ENCODE measurements at regions not wholly inside any gene's neighbourhood (a gene's known extent, or its start where the extent isn't known, plus 50 kb on each side); places are given as distances from the start of the nearest gene placed in this dataset.
"Not testable (repeated sequence)": the region's sequence is repeated elsewhere in the genome, so short reads cannot be mapped to it uniquely, and the experiment has no call there.

DNA sequence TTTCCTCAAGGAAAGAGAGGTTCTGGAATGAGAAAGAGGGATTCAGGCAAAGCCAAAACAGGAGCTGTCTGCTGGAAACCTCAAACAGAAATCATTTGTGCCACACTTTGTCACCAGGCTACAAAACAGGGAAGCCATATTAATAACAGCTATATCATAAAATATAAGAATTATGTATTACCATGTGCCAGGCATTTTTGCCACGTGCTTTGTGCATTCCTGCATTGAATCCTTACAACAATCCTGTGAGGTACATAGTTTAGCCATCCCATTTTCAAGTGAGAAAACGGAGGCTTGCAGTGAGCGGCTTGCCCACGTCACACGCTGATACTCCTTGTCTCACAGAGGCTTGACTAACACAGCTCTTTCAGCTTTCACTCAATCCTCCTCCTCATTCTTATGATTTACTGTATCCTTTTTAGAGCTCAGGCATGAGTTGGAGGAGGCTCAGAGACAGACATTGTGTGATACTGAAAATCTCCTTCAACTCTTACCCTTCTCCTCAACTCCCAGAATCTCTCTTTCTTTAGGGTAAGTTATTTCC lies 148.4 kb upstream of the MEX3C start:
- no peak for DNase-seq (ENCODE audit: insufficient read length, low spot score)
- TF ChIP-seq, protein P1, sequence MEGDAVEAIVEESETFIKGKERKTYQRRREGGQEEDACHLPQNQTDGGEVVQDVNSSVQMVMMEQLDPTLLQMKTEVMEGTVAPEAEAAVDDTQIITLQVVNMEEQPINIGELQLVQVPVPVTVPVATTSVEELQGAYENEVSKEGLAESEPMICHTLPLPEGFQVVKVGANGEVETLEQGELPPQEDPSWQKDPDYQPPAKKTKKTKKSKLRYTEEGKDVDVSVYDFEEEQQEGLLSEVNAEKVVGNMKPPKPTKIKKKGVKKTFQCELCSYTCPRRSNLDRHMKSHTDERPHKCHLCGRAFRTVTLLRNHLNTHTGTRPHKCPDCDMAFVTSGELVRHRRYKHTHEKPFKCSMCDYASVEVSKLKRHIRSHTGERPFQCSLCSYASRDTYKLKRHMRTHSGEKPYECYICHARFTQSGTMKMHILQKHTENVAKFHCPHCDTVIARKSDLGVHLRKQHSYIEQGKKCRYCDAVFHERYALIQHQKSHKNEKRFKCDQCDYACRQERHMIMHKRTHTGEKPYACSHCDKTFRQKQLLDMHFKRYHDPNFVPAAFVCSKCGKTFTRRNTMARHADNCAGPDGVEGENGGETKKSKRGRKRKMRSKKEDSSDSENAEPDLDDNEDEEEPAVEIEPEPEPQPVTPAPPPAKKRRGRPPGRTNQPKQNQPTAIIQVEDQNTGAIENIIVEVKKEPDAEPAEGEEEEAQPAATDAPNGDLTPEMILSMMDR (IDR thresholded peaks at IDR 0.05; ENCODE audit: insufficient read depth, missing control alignments): no peak
- no peak for FAIRE-seq

DNA sequence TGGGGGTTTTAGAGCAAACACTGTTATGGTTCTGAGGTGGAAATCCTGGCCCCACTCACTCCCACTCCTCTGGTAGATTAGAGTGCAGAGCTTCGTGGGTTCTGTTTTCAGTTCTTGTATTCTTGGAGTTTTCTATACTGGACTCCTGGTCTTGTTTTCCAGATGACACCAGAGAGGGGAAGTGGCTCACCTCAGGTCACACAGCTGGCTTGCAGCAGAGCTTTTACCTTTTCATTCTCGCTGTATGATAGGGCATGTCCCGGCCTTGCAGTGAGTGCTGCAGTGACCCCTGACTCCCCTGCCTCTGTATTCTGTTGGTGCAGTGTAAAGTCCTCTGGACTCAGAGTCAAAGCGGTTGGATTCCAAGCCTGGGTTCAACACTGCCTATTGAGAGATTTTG lies 148.9 kb upstream of the MEX3C start:
- FAIRE-seq (no peak), DNase-seq (ENCODE audit: insufficient read length, low spot score) (no peak)
- TF ChIP-seq, protein P1 (IDR thresholded peaks at IDR 0.05; ENCODE audit: insufficient read depth, missing control alignments): no peak

DNA sequence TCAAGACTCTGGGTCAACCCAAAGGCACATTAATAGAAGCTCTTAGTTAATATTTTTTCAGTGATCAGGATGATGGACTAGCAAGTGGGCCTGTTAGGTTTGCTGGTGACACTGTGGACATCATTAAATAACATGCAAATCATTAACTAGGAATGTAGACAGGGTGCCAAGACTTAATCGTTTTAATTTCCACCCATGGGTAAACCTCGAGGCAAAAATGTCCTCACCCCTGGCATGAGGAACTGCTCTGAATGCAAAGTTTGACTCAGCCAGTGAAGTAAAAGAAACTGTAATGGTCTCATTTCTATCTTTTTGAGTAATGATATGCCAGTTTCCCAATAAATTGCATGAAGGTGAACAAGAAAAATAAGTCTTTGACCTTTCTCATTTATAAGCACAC lies 152.6 kb upstream of the MEX3C start:
- no peak for DNase-seq (ENCODE audit: insufficient read length, low spot score)
- TF ChIP-seq, protein P1 (IDR thresholded peaks at IDR 0.05; ENCODE audit: insufficient read depth, missing control alignments): no peak

DNA sequence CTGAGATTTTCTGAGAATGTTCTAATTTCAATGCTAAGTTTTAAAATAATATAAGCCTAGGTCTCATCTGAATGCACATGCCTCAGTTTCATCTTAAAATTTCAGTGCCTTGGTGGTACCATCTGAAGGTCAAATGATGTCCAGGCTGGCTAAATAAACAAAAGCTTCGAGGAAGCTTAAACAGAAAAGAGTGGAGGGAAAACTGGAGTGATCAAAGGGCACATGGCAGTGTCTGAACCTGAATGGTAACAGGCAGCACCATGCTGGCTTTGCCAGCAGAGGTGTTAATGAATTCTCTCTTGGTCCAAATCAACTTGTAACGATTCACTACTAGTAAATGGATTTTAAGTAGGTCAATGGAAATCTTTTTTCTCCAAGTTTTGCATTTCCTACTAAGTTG lies 158.4 kb upstream of the MEX3C start:
- FAIRE-seq (no peak), DNase-seq (ENCODE audit: insufficient read length, low spot score) (no peak)
- TF ChIP-seq, protein P1 (IDR thresholded peaks at IDR 0.05; ENCODE audit: insufficient read depth, missing control alignments): no peak

More for the DNA sequence above, 152.6 kb upstream of the MEX3C start:
- peak; percentile 63 for FAIRE-seq

DNA sequence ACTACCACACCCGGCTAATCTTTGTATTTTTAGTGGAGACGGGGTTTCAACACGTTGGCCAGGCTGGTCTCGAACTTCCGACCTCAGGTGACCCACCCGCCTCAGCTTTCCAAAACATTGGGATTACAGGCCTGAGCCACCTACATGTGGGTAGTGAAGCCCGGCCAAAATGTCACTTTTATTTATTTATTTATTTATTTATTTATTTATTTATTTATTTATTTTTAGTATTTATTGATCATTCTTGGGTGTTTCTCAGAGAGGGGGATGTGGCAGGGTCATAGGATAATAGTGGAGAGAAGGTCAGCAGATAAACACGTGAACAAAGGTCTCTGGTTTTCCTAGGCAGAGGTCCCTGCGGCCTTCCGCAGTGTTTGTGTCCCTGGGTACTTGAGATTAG lies 162.8 kb upstream of the MEX3C start:
- not testable (repeated sequence) for FAIRE-seq; DNase-seq (ENCODE audit: insufficient read length, low spot score)

DNA sequence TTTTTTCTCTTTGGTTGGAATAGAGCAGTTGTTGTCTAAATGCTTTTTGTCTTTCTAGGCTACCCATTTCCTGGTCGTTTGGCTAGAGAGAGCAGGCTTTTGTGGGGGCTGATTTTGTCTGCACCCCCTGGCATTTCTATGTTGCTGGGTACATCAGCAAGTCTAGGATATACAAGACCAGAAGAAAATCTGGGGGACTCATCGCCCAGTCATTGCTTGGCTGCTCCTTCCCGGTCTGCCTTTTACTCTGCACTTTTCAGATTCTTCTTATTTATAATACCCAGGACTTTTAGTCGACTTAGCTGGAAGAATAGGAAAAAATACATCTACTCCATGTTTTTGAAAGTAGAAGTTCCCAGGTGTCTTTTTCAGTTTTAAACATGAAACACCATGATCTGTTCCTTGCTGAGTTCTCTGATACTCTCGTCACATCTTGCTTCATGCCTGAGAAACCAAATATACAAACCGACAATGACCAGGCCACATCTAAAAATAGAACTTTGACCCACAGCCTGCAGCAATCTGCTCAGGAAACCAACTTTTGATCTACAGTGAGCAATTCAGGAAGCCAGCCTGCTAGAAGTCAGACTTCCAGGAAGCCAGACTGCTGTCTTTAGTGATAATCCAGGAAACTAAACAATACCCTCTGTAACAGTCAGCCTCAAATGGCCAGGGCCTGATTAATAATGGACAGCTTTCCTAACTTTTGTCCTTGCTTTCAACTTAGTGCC lies 163.8 kb upstream of the MEX3C start:
- DNase-seq (ENCODE audit: insufficient read length, low spot score): no peak
- no peak for FAIRE-seq
- TF ChIP-seq, protein P1 (IDR thresholded peaks at IDR 0.05; ENCODE audit: insufficient read depth, missing control alignments): no peak

DNA sequence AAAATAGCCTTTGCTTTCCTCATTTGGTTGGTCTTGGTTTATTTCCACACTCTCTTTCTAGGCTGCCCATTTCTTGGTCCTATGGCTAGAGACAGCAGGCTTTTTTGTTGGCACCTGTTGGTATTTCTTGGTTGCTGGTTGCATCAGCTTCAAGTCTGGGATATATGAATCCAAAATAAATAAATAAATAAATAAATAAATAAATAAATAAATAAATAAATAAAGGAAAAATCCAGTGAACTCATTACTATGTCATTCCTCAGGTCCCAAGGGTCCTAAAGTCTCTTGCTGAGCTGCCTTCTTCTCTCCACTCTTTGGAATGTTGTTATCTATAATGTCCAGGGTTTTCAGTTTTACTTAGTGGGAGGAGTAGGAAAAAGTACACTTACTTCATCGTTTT lies 165.9 kb upstream of the MEX3C start:
- DNase-seq (ENCODE audit: insufficient read length, low spot score) (no peak), FAIRE-seq (no peak)
- TF ChIP-seq, protein P1 (IDR thresholded peaks at IDR 0.05; ENCODE audit: insufficient read depth, missing control alignments): no peak

All from D721Med (cell line).